Activated B cell treated with CpG ODN at 0.5 μM for 24 hours (primary cell): ENCODE measurements at regions not wholly inside any gene's neighbourhood (a gene's known extent, or its start where the extent isn't known, plus 50 kb on each side); places are given as distances from the start of the nearest gene placed in this dataset.

ENCODE experiments used
- ATAC-seq: fragments of 200-7000 bp; cut with Tn5 transposase; one replicate; pipeline ENCODE4 v1.10.0; 2021; ENCODE audit warnings: low read depth, mild to moderate bottlenecking, moderate library complexity
- CTCF ChIA-PET: fragments of 350-600 bp; sonication (Branson Sonifier 250); formaldehyde crosslinking; loops from one replicate; lab custom pipeline; 2021; ENCODE audit warnings: antibody characterized with exemption; lab: Charles Lee
- POLR2A ChIA-PET: fragments of 350-600 bp; sonication (Branson Sonifier 250); formaldehyde crosslinking; loops from one replicate; lab custom pipeline; 2021; ENCODE audit warnings: antibody characterized with exemption; lab: Charles Lee
- DNase-seq: peaks from one replicate; pipeline ENCODE4 v3.0.0; 2022
- H3K27ac Mint-ChIP-seq: one replicate; pipeline ENCODE4 v1.8.0; 2020; ENCODE audit warnings: mixed read lengths
- H3K27me3 Mint-ChIP-seq: one replicate; pipeline ENCODE4 v1.8.0; 2021; ENCODE audit warnings: mixed read lengths
- H3K36me3 Mint-ChIP-seq: one replicate; pipeline ENCODE4 v1.8.0; 2021; ENCODE audit warnings: low read depth, mixed read lengths
- H3K4me1 Mint-ChIP-seq: one replicate; pipeline ENCODE4 v1.8.0; 2021; ENCODE audit warnings: mixed read lengths
- H3K4me3 Mint-ChIP-seq: one replicate; pipeline ENCODE4 v1.8.0; 2020; ENCODE audit warnings: mild to moderate bottlenecking, mixed read lengths
- H3K9me3 Mint-ChIP-seq: one replicate; pipeline ENCODE4 v1.8.0; 2020; ENCODE audit warnings: mixed read lengths
- CTCF ChIP-seq: fragments of 200-600 bp; IDR thresholded peaks from one replicate; pipeline ENCODE4 v1.8.0; 2022; ENCODE audit warnings: antibody characterized with exemption, mild to moderate bottlenecking
- intact Hi-C: fragments of 100-400 bp; cut with micrococcal nuclease; formaldehyde crosslinking; loops from one replicate; pipeline ENCODE4 v1.15.1; 2024

GRCh38 chr6:106844930-106845329, 129.6 kb downstream of the CD24 start:
- Mint-ChIP-seq H3K27ac (peak overlapping the region; percentile 72), H3K27me3 (no peaks in the 10 kb centered on the region), H3K4me1 (peaks cover 57% of the 10 kb centered on the region), H3K36me3 (no peaks in the 10 kb centered on the region), H3K9me3 (no peaks in the 10 kb centered on the region), H3K4me3 (peak overlapping the region; percentile 41)
- ChIA-PET POLR2A (interaction anchor here (0.7 to 1.2 kb wide), 2 partner anchors 178 to 332 kb away, joined by 3 to 4 read pairs; no protein-coding TSS in a partner anchor), CTCF (no interaction called here)
- no peak for DNase-seq
- intact Hi-C loops: loop anchor here (1.0 to 5.0 kb wide), 3 partner anchors 130 to 236 kb away; no protein-coding TSS in a partner anchor
- peak; percentile 58 for ATAC-seq
- TF ChIP-seq CTCF: no peak

- POLR2A ChIA-PET: no interaction called here
- ATAC-seq: no peak
Observed at GRCh38 chr6:106832766-106833510, 141.6 kb downstream of the CD24 start.

GRCh38 chr6:106830930-106831329, 143.6 kb downstream of the CD24 start:
- no peak for ATAC-seq
- CTCF ChIA-PET: no interaction called here

More at GRCh38 chr6:106832766-106833510, 141.6 kb downstream of the CD24 start:
- H3K4me1 Mint-ChIP-seq: no peaks in the 10 kb centered on the region
- H3K36me3 Mint-ChIP-seq: no peaks in the 10 kb centered on the region
- H3K27ac Mint-ChIP-seq: no peak overlapping the region
- no peaks in the 10 kb centered on the region for H3K27me3 Mint-ChIP-seq
- no peak for TF ChIP-seq CTCF
- no peak overlapping the region for H3K4me3 Mint-ChIP-seq
- CTCF ChIA-PET: no interaction called here
- intact Hi-C loops: no loop called here
- no peak for DNase-seq
- peaks cover 2% of the 10 kb centered on the region for H3K9me3 Mint-ChIP-seq

GRCh38 chr6:106829451-106829850, 145.1 kb downstream of the CD24 start:
- ATAC-seq (no peak), DNase-seq (no peak)
- ChIA-PET POLR2A (no interaction called here), CTCF (no interaction called here)
- no peak overlapping the region for H3K27ac Mint-ChIP-seq
- no peak overlapping the region for H3K4me3 Mint-ChIP-seq
- peaks cover 2% of the 10 kb centered on the region for H3K9me3 Mint-ChIP-seq
- no peak for TF ChIP-seq CTCF
- H3K27me3 Mint-ChIP-seq: no peaks in the 10 kb centered on the region
- H3K4me1 Mint-ChIP-seq: no peaks in the 10 kb centered on the region
- H3K36me3 Mint-ChIP-seq: no peaks in the 10 kb centered on the region
- intact Hi-C loops: no loop called here

More at GRCh38 chr6:106830930-106831329, 143.6 kb downstream of the CD24 start:
- intact Hi-C loops: no loop called here
- no peaks in the 10 kb centered on the region for H3K27me3 Mint-ChIP-seq
- H3K27ac Mint-ChIP-seq: no peak overlapping the region
- DNase-seq: no peak
- H3K36me3 Mint-ChIP-seq: no peaks in the 10 kb centered on the region
- no peak overlapping the region for H3K4me3 Mint-ChIP-seq
- peaks cover 2% of the 10 kb centered on the region for H3K9me3 Mint-ChIP-seq
- H3K4me1 Mint-ChIP-seq: no peaks in the 10 kb centered on the region
- TF ChIP-seq CTCF: no peak
- POLR2A ChIA-PET: no interaction called here

- Mint-ChIP-seq H3K9me3 (peaks cover 2% of the 10 kb centered on the region), H3K4me3 (no peak overlapping the region), H3K36me3 (no peaks in the 10 kb centered on the region), H3K27me3 (no peaks in the 10 kb centered on the region), H3K4me1 (no peaks in the 10 kb centered on the region), H3K27ac (no peak overlapping the region)
- intact Hi-C loops: no loop called here
- POLR2A ChIA-PET: no interaction called here
- ATAC-seq (no peak), DNase-seq (no peak)
- TF ChIP-seq CTCF: no peak
- CTCF ChIA-PET: no interaction called here
Observed at GRCh38 chr6:106827081-106827480, 147.4 kb downstream of the CD24 start.
